ENCODE measurements at regions not wholly inside any gene's neighbourhood (a gene's known extent, or its start where the extent isn't known, plus 50 kb on each side); places are given as distances from the start of the nearest gene placed in this dataset.

GRCh38 chr4:152181150-152181549 is 354.7 kb downstream of the FBXW7 start:
- TF ChIP-seq CTCF (conservative IDR thresholded peaks at IDR 0.05; ENCODE audit: low read depth, low read length), result no peak
- no peak for TF ChIP-seq EZH2 (IDR thresholded peaks at IDR 0.05; ENCODE audit: low read length, unreplicated experiment)

Data from PC-3 (cell line).